Coronary artery (tissue), 2 donors: ENCODE measurements at regions not wholly inside any gene's neighbourhood (a gene's known extent, or its start where the extent isn't known, plus 50 kb on each side); places are given as distances from the start of the nearest gene placed in this dataset.
"Not testable (repeated sequence)": the region's sequence is repeated elsewhere in the genome, so short reads cannot be mapped to it uniquely, and the experiment has no call there.

Experiments
- DNase-seq: peaks from one replicate; pipeline ENCODE4 v3.0.0-alpha.2; 2017; ENCODE audit warnings: low spot score
- H3K27ac ChIP-seq, 2 donors: fragments of 200-600 bp; sonication (generic); one replicate each; pipeline ENCODE4 v1.5.1; 2016 to 2019
- H3K4me3 ChIP-seq: fragments of 200-600 bp; sonication (generic); 2 replicates; pipeline ENCODE4 v1.5.1; 2016; ENCODE audit warnings: mild to moderate bottlenecking, moderate library complexity
- CTCF ChIP-seq: fragments of 200-600 bp; sonication (generic); IDR thresholded peaks from one replicate; pipeline ENCODE4 v1.5.1; 2019; ENCODE audit warnings: antibody characterized with exemption

GRCh38 chr14:39609119-39609518 is 176.9 kb upstream of the FBXO33 start:
- no peak overlapping the region for H3K4me3 ChIP-seq
- DNase-seq: no peak
- no peak for TF ChIP-seq CTCF
- H3K27ac ChIP-seq: no peak overlapping the region

GRCh38 chr14:39607978-39608377 is 175.7 kb upstream of the FBXO33 start:
- no peak for DNase-seq
- no peak for TF ChIP-seq CTCF
- no peak overlapping the region for H3K4me3 ChIP-seq
- no peak overlapping the region for H3K27ac ChIP-seq

- no peak for TF ChIP-seq CTCF
- Histone ChIP-seq H3K27ac (no peak overlapping the region), H3K4me3 (no peak overlapping the region)
These were observed 171.7 kb upstream of the FBXO33 start for GRCh38 chr14:39603942-39604341.

GRCh38 chr14:39593377-39593776 is 161.1 kb upstream of the FBXO33 start:
- Histone ChIP-seq H3K4me3 (no peak overlapping the region), H3K27ac (no peak overlapping the region)
- no peak for TF ChIP-seq CTCF
- no peak for DNase-seq

More at GRCh38 chr14:39603942-39604341, 171.7 kb upstream of the FBXO33 start:
- no peak for DNase-seq

- no peak for TF ChIP-seq CTCF
These were observed 160.0 kb upstream of the FBXO33 start for GRCh38 chr14:39592116-39592789.

GRCh38 chr14:39589882-39590281 is 157.6 kb upstream of the FBXO33 start:
- not testable (repeated sequence) for H3K27ac ChIP-seq, H3K4me3 ChIP-seq, DNase-seq

More at GRCh38 chr14:39592116-39592789, 160.0 kb upstream of the FBXO33 start:
- H3K27ac ChIP-seq: no peak overlapping the region
- no peak overlapping the region for H3K4me3 ChIP-seq
- no peak for DNase-seq

- no peak for DNase-seq
- no peak overlapping the region for H3K4me3 ChIP-seq
- TF ChIP-seq CTCF: no peak
- no peak overlapping the region for H3K27ac ChIP-seq
These were observed 149.9 kb upstream of the FBXO33 start for GRCh38 chr14:39582028-39582654.
